SK-N-MC (cell line): ENCODE measurements at regions not wholly inside any gene's neighbourhood (a gene's known extent, or its start where the extent isn't known, plus 50 kb on each side); places are given as distances from the start of the nearest gene placed in this dataset.
"Not testable (repeated sequence)": the region's sequence is repeated elsewhere in the genome, so short reads cannot be mapped to it uniquely, and the experiment has no call there.

Source experiments
- DNase-seq: peaks from one replicate; pipeline ENCODE4 v3.0.0-alpha.2; 2011; ENCODE audit warnings: low read depth, low spot score
- H3K27ac ChIP-seq: fragments of 200-600 bp; sonication (generic); 2 replicates; pipeline ENCODE4 v1.5.1; 2016; ENCODE audit warnings: mixed run types
- H3K36me3 ChIP-seq: fragments of 200-600 bp; sonication (generic); 2 replicates; pipeline ENCODE4 v1.6.1; 2017; ENCODE audit warnings: antibody characterized with exemption, low read length, mixed read lengths; ENCODE audit not compliant: insufficient read depth
- H3K4me3 ChIP-seq: fragments of 200-600 bp; sonication (generic); 2 replicates; pipeline ENCODE4 v1.5.1; 2016
- H3K9ac ChIP-seq: fragments of 200-600 bp; sonication (generic); 2 replicates; pipeline ENCODE4 v1.8.0; 2017; ENCODE audit warnings: mixed run types, mixed read lengths; ENCODE audit not compliant: insufficient read length
- H3K9me3 ChIP-seq: fragments of 200-600 bp; sonication (generic); 2 replicates; pipeline ENCODE4 v1.6.1; 2017; ENCODE audit warnings: low read depth, mild to moderate bottlenecking, antibody characterized with exemption, low read length, moderate library complexity, mixed read lengths
- EZH2 ChIP-seq: fragments of 200-600 bp; sonication (generic); IDR thresholded peaks from one replicate; pipeline ENCODE4 v1.6.1; 2017; ENCODE audit warnings: antibody characterized with exemption
- FOXP2 ChIP-seq: optimal IDR thresholded peaks from 2 replicates; pipeline ENCODE3; 2011; ENCODE audit warnings: mild to moderate bottlenecking, moderate library complexity; ENCODE audit not compliant: insufficient read depth; ENCODE audit errors: extremely low read length, control extremely low read depth
- POLR2AphosphoS5 ChIP-seq: IDR thresholded peaks from 2 replicates; pipeline ENCODE4 v1.6.1; 2012; ENCODE audit warnings: mild to moderate bottlenecking, low read depth, low read length, borderline replicate concordance

GRCh38 chr11:42390116-42390515, 921.7 kb upstream of the API5 start:
- Histone ChIP-seq H3K4me3 (no peak overlapping the region), H3K9me3 (no peaks in the 10 kb centered on the region), H3K9ac (no peak overlapping the region), H3K36me3 (no peaks in the 10 kb centered on the region), H3K27ac (no peak overlapping the region)
- TF ChIP-seq POLR2AphosphoS5 (no peak), EZH2 (no peak), FOXP2 (no peak)
- DNase-seq: no peak

DNA sequence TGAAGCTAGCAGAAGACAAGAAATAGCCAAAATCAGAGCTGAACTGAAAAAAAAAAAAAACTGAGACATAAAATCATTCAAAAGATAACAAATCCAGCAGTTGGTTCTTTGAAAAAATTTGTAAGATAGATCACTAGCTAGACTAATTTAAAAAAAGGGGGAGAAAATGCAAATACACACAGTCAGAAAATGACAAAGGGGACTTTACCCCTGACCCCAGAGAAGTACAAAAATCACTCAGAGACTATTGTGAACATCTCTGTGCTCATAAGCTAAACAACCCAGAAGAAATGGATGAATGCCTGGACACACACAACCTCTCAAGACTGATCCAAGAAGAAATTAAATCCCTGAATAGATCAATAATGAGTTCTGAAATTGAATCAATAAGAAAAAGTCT, 914.3 kb upstream of the API5 start:
- Histone ChIP-seq H3K36me3 (no peaks in the 10 kb centered on the region), H3K9me3 (no peaks in the 10 kb centered on the region), H3K9ac (no peak overlapping the region), H3K4me3 (no peak overlapping the region), H3K27ac (no peak overlapping the region)
- no peak for DNase-seq
- TF ChIP-seq POLR2AphosphoS5 (no peak), EZH2 (no peak), FOXP2 (no peak)

GRCh38 chr11:42407341-42407740, 904.5 kb upstream of the API5 start:
- no peak overlapping the region for H3K4me3 ChIP-seq
- no peaks in the 10 kb centered on the region for H3K9me3 ChIP-seq
- no peak for DNase-seq
- TF ChIP-seq POLR2AphosphoS5 (no peak), FOXP2 (no peak), EZH2 (no peak)
- H3K9ac ChIP-seq: no peak overlapping the region
- H3K36me3 ChIP-seq: no peaks in the 10 kb centered on the region
- no peak overlapping the region for H3K27ac ChIP-seq

DNA sequence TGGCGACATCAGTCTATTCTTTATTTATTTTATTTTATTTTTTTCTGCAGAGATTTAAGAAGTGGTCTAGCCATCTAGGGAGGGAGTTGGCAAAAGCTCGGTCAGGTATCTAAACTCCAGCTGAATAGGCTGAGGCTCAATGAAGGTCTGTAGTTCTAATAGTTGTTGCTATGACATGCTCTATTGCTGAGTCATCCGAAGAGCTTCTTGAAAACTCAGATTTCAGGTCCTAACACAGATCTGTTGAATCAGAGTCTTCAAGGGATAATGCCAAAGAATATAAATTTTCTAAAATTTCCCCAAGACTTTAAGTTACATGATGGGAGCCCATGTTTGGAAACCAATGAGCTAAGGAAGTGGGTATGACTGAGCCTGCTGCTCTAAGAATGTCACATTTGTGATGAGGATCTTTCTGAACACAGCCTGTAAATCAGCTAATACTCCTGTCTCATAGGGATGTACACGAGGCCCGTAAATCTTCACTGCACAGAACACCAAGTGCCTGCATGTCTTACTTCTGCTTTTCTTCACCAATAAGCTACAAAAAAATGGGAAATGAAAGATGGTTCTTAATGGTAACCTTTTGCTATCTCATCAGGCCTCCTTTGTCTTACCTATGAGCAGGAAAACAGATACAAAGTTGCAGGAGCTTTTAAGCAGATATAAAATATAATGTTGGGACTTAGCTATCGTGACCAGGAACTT, 901.4 kb upstream of the API5 start:
- H3K27ac ChIP-seq: no peak overlapping the region
- no peak overlapping the region for H3K4me3 ChIP-seq
- no peaks in the 10 kb centered on the region for H3K36me3 ChIP-seq
- TF ChIP-seq POLR2AphosphoS5: no peak
- no peak for TF ChIP-seq FOXP2
- TF ChIP-seq EZH2: no peak
- no peak for DNase-seq
- H3K9me3 ChIP-seq: no peaks in the 10 kb centered on the region
- no peak overlapping the region for H3K9ac ChIP-seq

- Histone ChIP-seq H3K9ac (no peak overlapping the region), H3K9me3 (no peaks in the 10 kb centered on the region), H3K27ac (no peak overlapping the region)
Measured at GRCh38 chr11:42412590-42412989, 899.2 kb upstream of the API5 start.

GRCh38 chr11:42417691-42418090, 894.1 kb upstream of the API5 start:
- no peaks in the 10 kb centered on the region for H3K36me3 ChIP-seq
- no peak overlapping the region for H3K27ac ChIP-seq
- H3K4me3 ChIP-seq: no peak overlapping the region
- no peak for TF ChIP-seq FOXP2
- TF ChIP-seq POLR2AphosphoS5: no peak
- TF ChIP-seq EZH2: no peak
- no peak overlapping the region for H3K9ac ChIP-seq
- no peak for DNase-seq
- no peaks in the 10 kb centered on the region for H3K9me3 ChIP-seq

More at GRCh38 chr11:42412590-42412989, 899.2 kb upstream of the API5 start:
- Histone ChIP-seq H3K36me3 (no peaks in the 10 kb centered on the region), H3K4me3 (no peak overlapping the region)
- DNase-seq: no peak
- TF ChIP-seq POLR2AphosphoS5: no peak
- TF ChIP-seq FOXP2: no peak
- TF ChIP-seq EZH2: no peak

GRCh38 chr11:42422090-42422489, 889.7 kb upstream of the API5 start:
- Histone ChIP-seq H3K9ac (no peak overlapping the region), H3K9me3 (no peaks in the 10 kb centered on the region), H3K36me3 (no peaks in the 10 kb centered on the region), H3K27ac (no peak overlapping the region), H3K4me3 (no peak overlapping the region)
- TF ChIP-seq POLR2AphosphoS5 (no peak), FOXP2 (no peak), EZH2 (no peak)
- no peak for DNase-seq

GRCh38 chr11:42434911-42435310, 876.9 kb upstream of the API5 start:
- H3K9me3 ChIP-seq, DNase-seq, H3K36me3 ChIP-seq, H3K27ac ChIP-seq, H3K9ac ChIP-seq, H3K4me3 ChIP-seq: not testable (repeated sequence)

GRCh38 chr11:42444406-42444805, 867.4 kb upstream of the API5 start:
- H3K4me3 ChIP-seq: no peak overlapping the region
- TF ChIP-seq POLR2AphosphoS5 (no peak), EZH2 (no peak), FOXP2 (no peak)
- no peak overlapping the region for H3K9ac ChIP-seq
- H3K27ac ChIP-seq: no peak overlapping the region
- DNase-seq: no peak
- no peaks in the 10 kb centered on the region for H3K36me3 ChIP-seq
- no peaks in the 10 kb centered on the region for H3K9me3 ChIP-seq
